Activated CD4-positive, alpha-beta T cell treated with anti-CD3 and anti-CD28 coated beads for 48 hours (primary cell): ENCODE measurements at regions not wholly inside any gene's neighbourhood (a gene's known extent, or its start where the extent isn't known, plus 50 kb on each side); places are given as distances from the start of the nearest gene placed in this dataset.
"Not testable (repeated sequence)": the region's sequence is repeated elsewhere in the genome, so short reads cannot be mapped to it uniquely, and the experiment has no call there.

Experiments used
- DNase-seq: peaks from one replicate; pipeline ENCODE4 v3.0.0-alpha.2; 2020

GRCh38 chr5:86671536-86671935 is 53.8 kb downstream of the COX7C start:
- DNase-seq, result no peak

- DNase-seq, result no peak
These were observed 56.3 kb downstream of the COX7C start for GRCh38 chr5:86674069-86674468.

GRCh38 chr5:86675311-86675710 is 57.6 kb downstream of the COX7C start:
- no peak for DNase-seq

- DNase-seq, result no peak
These were observed 61.8 kb downstream of the COX7C start for GRCh38 chr5:86679529-86679928.

GRCh38 chr5:86679949-86680348 is 62.2 kb downstream of the COX7C start:
- no peak for DNase-seq

GRCh38 chr5:86684222-86684621 is 66.5 kb downstream of the COX7C start:
- no peak for DNase-seq

- DNase-seq, result no peak
These were observed 68.3 kb downstream of the COX7C start for GRCh38 chr5:86686046-86686445.

- no peak for DNase-seq
These were observed 70.7 kb downstream of the COX7C start for GRCh38 chr5:86688406-86688805.

- DNase-seq, result no peak
These were observed 71.5 kb downstream of the COX7C start for GRCh38 chr5:86689103-86689729.

GRCh38 chr5:86709157-86709881 is 91.6 kb downstream of the COX7C start:
- DNase-seq, result no peak

- DNase-seq, result no peak
These were observed 98.4 kb downstream of the COX7C start for GRCh38 chr5:86716121-86716520.

GRCh38 chr5:86731319-86732117 is 113.8 kb downstream of the COX7C start:
- DNase-seq, result not testable (repeated sequence)

- no peak for DNase-seq
These were observed 117.6 kb downstream of the COX7C start for GRCh38 chr5:86735370-86735769.

GRCh38 chr5:86737579-86737978 is 119.8 kb downstream of the COX7C start:
- DNase-seq, result no peak

- no peak for DNase-seq
These were observed 130.9 kb downstream of the COX7C start for GRCh38 chr5:86748538-86749105.

- DNase-seq, result no peak
These were observed 132.1 kb downstream of the COX7C start for GRCh38 chr5:86749841-86750240.

GRCh38 chr5:86756839-86757238 is 139.1 kb downstream of the COX7C start:
- no peak for DNase-seq

- DNase-seq, result no peak
These were observed 140.1 kb downstream of the COX7C start for GRCh38 chr5:86757824-86758223.

- DNase-seq, result no peak
These were observed 142.9 kb downstream of the COX7C start for GRCh38 chr5:86760661-86761060.

GRCh38 chr5:86763929-86764328 is 146.2 kb downstream of the COX7C start:
- no peak for DNase-seq

- DNase-seq, result no peak
These were observed 148.2 kb downstream of the COX7C start for GRCh38 chr5:86765778-86766502.

- DNase-seq, result no peak
These were observed 151.0 kb downstream of the COX7C start for GRCh38 chr5:86768699-86769202.

- no peak for DNase-seq
These were observed 162.3 kb downstream of the COX7C start for GRCh38 chr5:86780018-86780417.
